ENCODE measurements at regions not wholly inside any gene's neighbourhood (a gene's known extent, or its start where the extent isn't known, plus 50 kb on each side); places are given as distances from the start of the nearest gene placed in this dataset.

DNA sequence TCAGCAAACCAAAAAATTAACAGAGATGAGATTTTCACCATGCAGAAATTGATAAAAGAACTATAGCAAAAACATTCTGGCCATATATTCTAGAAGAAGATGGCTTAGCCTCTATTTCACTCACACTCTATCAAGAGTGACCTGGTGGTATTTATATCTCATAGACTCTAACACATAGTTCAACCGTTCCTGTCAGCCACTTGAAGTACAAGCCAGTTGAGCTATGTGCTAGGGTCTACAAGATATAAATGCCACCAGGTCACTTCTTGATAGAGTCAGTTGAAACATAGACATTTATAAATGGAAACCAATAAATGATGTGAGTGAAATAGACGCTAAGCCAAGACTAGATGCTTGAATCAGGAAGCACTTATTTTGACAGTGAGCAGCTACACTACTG lies 836.7 kb upstream of the EPHA5 start:
- Histone ChIP-seq H3K4me3 (ENCODE audit: low read depth in 2 of 2, low read length in 2 of 2) (no peak overlapping the region), H3K4me1 (ENCODE audit: control insufficient read depth, insufficient read depth, low read length) (no peaks in the 10 kb centered on the region), H3K27ac (ENCODE audit: low read length) (no peak overlapping the region), H3K9me3 (ENCODE audit: control insufficient read depth, insufficient read depth, low read depth, low read length) (no peaks in the 10 kb centered on the region), H3K27me3 (ENCODE audit: control insufficient read depth, insufficient read depth, low read length) (no peaks in the 10 kb centered on the region), H3K36me3 (ENCODE audit: control insufficient read depth, insufficient read depth, low read length) (no peaks in the 10 kb centered on the region)
- no peak for ATAC-seq
- in situ Hi-C loops (cut with HindIII; ENCODE audit: low pct_unique_long_range_greater_than_20kb, low sequenced_read_pairs), result no loop called here
- no TSS peak for BruUV-seq (replicated peaks)
- intact Hi-C loops (cut with micrococcal nuclease; ENCODE audit: unreplicated experiment), result no loop called here
- ChIA-PET POLR2A (no interaction called here), CTCF (no interaction called here)
- no peak for DNase-seq (ENCODE audit: low read depth, low spot score)
- TF ChIP-seq POLR2AphosphoS5 (IDR thresholded peaks at IDR 0.05; ENCODE audit: low read depth, low read length) (no peak), REST (IDR thresholded peaks at IDR 0.05; ENCODE audit: insufficient read depth in 1 of 2, low read depth in 2 of 2, low read length in 1 of 2) (no peak), SIN3A (IDR thresholded peaks at IDR 0.05; ENCODE audit: borderline replicate concordance, insufficient read depth, low read depth, low read length) (no peak)

DNA sequence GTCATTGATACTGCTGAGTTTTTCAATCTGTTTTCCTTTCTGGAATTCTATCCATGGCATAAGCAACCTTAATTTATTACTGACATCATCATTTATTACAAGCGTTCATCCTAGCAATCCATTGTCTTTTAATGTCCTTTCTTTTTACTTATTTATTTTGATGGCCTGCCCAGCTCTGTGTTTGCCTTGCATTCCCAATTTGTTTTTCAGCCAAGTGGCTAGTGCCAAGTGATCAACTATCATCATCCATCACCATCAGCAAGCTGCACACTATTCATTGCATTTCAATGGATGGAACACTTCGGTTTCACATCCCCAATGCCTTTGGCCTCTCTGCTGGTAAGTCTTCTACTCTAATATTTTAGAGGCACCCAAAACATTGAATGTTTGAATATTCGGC lies 831.7 kb upstream of the EPHA5 start:
- ChIA-PET POLR2A (no interaction called here), CTCF (no interaction called here)
- no peak for ATAC-seq
- no peaks in the 10 kb centered on the region for H3K4me1 ChIP-seq (ENCODE audit: control insufficient read depth, insufficient read depth, low read length)
- no peak for TF ChIP-seq REST (IDR thresholded peaks at IDR 0.05; ENCODE audit: insufficient read depth in 1 of 2, low read depth in 2 of 2, low read length in 1 of 2)
- TF ChIP-seq, protein P1, sequence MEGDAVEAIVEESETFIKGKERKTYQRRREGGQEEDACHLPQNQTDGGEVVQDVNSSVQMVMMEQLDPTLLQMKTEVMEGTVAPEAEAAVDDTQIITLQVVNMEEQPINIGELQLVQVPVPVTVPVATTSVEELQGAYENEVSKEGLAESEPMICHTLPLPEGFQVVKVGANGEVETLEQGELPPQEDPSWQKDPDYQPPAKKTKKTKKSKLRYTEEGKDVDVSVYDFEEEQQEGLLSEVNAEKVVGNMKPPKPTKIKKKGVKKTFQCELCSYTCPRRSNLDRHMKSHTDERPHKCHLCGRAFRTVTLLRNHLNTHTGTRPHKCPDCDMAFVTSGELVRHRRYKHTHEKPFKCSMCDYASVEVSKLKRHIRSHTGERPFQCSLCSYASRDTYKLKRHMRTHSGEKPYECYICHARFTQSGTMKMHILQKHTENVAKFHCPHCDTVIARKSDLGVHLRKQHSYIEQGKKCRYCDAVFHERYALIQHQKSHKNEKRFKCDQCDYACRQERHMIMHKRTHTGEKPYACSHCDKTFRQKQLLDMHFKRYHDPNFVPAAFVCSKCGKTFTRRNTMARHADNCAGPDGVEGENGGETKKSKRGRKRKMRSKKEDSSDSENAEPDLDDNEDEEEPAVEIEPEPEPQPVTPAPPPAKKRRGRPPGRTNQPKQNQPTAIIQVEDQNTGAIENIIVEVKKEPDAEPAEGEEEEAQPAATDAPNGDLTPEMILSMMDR (IDR thresholded peaks at IDR 0.05), result no peak
- TF ChIP-seq POLR2AphosphoS5 (IDR thresholded peaks at IDR 0.05; ENCODE audit: low read depth, low read length), result no peak
- no peak for TF ChIP-seq TCF7L2 (IDR thresholded peaks at IDR 0.05; ENCODE audit: low read depth, low read length)
- TF ChIP-seq SIN3A (IDR thresholded peaks at IDR 0.05; ENCODE audit: borderline replicate concordance, insufficient read depth, low read depth, low read length), result no peak
- in situ Hi-C loops (cut with HindIII; ENCODE audit: low pct_unique_long_range_greater_than_20kb, low sequenced_read_pairs), result no loop called here
- BruUV-seq (replicated peaks), result no TSS peak
- no peak overlapping the region for H3K4me3 ChIP-seq (ENCODE audit: low read depth in 2 of 2, low read length in 2 of 2)
- no peaks in the 10 kb centered on the region for H3K36me3 ChIP-seq (ENCODE audit: control insufficient read depth, insufficient read depth, low read length)
- H3K27ac ChIP-seq (ENCODE audit: low read length), result no peak overlapping the region
- intact Hi-C loops (cut with micrococcal nuclease; ENCODE audit: unreplicated experiment), result no loop called here
- no peaks in the 10 kb centered on the region for H3K9me3 ChIP-seq (ENCODE audit: control insufficient read depth, insufficient read depth, low read depth, low read length)
- no peak for DNase-seq (ENCODE audit: low read depth, low spot score)
- H3K27me3 ChIP-seq (ENCODE audit: control insufficient read depth, insufficient read depth, low read length), result no peaks in the 10 kb centered on the region

Measured in Panc1 (cell line).